ENCODE measurements at regions not wholly inside any gene's neighbourhood (a gene's known extent, or its start where the extent isn't known, plus 50 kb on each side); places are given as distances from the start of the nearest gene placed in this dataset.

DNA sequence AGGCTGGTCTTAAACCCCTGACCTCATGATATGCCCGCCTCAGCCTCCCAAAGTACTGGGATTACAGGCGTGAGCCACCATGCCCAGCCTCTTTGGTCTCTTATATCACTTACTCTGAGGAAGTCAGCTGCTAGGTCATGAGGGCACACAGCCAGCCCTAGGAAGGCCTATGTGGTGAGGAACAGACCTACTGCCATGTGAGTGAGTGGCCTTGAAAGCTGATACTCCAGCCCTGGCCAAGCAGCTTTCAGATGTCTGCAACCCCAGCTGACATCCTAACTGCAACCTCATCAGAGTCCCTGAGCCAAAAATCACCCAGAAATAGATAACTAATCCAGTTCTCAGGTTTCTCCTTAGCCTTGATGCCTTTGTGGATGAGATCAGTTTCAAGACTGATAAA is 224.3 kb downstream of the EDEM1 start:
- TF ChIP-seq, protein P1, sequence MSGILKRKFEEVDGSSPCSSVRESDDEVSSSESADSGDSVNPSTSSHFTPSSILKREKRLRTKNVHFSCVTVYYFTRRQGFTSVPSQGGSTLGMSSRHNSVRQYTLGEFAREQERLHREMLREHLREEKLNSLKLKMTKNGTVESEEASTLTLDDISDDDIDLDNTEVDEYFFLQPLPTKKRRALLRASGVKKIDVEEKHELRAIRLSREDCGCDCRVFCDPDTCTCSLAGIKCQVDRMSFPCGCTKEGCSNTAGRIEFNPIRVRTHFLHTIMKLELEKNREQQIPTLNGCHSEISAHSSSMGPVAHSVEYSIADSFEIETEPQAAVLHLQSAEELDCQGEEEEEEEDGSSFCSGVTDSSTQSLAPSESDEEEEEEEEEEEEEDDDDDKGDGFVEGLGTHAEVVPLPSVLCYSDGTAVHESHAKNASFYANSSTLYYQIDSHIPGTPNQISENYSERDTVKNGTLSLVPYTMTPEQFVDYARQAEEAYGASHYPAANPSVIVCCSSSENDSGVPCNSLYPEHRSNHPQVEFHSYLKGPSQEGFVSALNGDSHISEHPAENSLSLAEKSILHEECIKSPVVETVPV (CRISPR knock-in tag; IDR thresholded peaks at IDR 0.05), result no peak
- TF ChIP-seq ZFP3 (CRISPR knock-in tag; IDR thresholded peaks at IDR 0.05), result no peak
- TF ChIP-seq ZNF565 (CRISPR knock-in tag; conservative IDR thresholded peaks at IDR 0.05; ENCODE audit: low read depth), result no peak
- no peak for TF ChIP-seq ZFP30 (CRISPR knock-in tag; IDR thresholded peaks at IDR 0.05)
- no peak for TF ChIP-seq TCF4 (CRISPR knock-in tag; IDR thresholded peaks at IDR 0.05; ENCODE audit: borderline replicate concordance)
- TF ChIP-seq, protein P2, sequence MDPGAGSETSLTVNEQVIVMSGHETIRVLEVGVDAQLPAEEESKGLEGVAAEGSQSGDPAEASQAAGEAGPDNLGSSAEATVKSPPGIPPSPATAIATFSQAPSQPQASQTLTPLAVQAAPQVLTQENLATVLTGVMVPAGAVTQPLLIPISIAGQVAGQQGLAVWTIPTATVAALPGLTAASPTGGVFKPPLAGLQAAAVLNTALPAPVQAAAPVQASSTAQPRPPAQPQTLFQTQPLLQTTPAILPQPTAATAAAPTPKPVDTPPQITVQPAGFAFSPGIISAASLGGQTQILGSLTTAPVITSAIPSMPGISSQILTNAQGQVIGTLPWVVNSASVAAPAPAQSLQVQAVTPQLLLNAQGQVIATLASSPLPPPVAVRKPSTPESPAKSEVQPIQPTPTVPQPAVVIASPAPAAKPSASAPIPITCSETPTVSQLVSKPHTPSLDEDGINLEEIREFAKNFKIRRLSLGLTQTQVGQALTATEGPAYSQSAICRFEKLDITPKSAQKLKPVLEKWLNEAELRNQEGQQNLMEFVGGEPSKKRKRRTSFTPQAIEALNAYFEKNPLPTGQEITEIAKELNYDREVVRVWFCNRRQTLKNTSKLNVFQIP (CRISPR knock-in tag; IDR thresholded peaks at IDR 0.05; ENCODE audit: borderline replicate concordance, low read depth), result no peak
- TF ChIP-seq OSR1 (CRISPR knock-in tag; IDR thresholded peaks at IDR 0.05), result no peak
- no peak for TF ChIP-seq RARB (CRISPR knock-in tag; IDR thresholded peaks at IDR 0.05)
- TF ChIP-seq, protein P3, sequence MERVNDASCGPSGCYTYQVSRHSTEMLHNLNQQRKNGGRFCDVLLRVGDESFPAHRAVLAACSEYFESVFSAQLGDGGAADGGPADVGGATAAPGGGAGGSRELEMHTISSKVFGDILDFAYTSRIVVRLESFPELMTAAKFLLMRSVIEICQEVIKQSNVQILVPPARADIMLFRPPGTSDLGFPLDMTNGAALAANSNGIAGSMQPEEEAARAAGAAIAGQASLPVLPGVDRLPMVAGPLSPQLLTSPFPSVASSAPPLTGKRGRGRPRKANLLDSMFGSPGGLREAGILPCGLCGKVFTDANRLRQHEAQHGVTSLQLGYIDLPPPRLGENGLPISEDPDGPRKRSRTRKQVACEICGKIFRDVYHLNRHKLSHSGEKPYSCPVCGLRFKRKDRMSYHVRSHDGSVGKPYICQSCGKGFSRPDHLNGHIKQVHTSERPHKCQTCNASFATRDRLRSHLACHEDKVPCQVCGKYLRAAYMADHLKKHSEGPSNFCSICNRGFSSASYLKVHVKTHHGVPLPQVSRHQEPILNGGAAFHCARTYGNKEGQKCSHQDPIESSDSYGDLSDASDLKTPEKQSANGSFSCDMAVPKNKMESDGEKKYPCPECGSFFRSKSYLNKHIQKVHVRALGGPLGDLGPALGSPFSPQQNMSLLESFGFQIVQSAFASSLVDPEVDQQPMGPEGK (CRISPR knock-in tag; IDR thresholded peaks at IDR 0.05; ENCODE audit: borderline replicate concordance), result no peak
- no peak for TF ChIP-seq ARNTL (CRISPR knock-in tag; IDR thresholded peaks at IDR 0.05; ENCODE audit: borderline replicate concordance, low read depth)
- TF ChIP-seq ZC3H10 (CRISPR knock-in tag; IDR thresholded peaks at IDR 0.05), result no peak
- TF ChIP-seq ZNF70 (CRISPR knock-in tag; IDR thresholded peaks at IDR 0.05), result no peak
- no peak for TF ChIP-seq CSDC2 (CRISPR knock-in tag; IDR thresholded peaks at IDR 0.05)
- TF ChIP-seq, protein P4, sequence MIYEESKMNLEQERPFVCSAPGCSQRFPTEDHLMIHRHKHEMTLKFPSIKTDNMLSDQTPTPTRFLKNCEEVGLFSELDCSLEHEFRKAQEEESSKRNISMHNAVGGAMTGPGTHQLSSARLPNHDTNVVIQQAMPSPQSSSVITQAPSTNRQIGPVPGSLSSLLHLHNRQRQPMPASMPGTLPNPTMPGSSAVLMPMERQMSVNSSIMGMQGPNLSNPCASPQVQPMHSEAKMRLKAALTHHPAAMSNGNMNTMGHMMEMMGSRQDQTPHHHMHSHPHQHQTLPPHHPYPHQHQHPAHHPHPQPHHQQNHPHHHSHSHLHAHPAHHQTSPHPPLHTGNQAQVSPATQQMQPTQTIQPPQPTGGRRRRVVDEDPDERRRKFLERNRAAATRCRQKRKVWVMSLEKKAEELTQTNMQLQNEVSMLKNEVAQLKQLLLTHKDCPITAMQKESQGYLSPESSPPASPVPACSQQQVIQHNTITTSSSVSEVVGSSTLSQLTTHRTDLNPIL (CRISPR knock-in tag; IDR thresholded peaks at IDR 0.05; ENCODE audit: low read depth), result no peak
